H9 (cell line): ENCODE measurements at regions not wholly inside any gene's neighbourhood (a gene's known extent, or its start where the extent isn't known, plus 50 kb on each side); places are given as distances from the start of the nearest gene placed in this dataset.

Experiments
- DNase-seq: peaks from one replicate; pipeline ENCODE4 v3.0.0-alpha.2; 2017
- H2AFZ ChIP-seq: one replicate; pipeline ENCODE4 v1.6.1; 2013; ENCODE audit warnings: mild to moderate bottlenecking, low read length, control low read depth, moderate library complexity
- H2AK5ac ChIP-seq: 2 replicates; pipeline ENCODE4 v1.6.1; 2013; ENCODE audit warnings: low read length, control low read depth, mixed read lengths; ENCODE audit not compliant: insufficient read length
- H2BK120ac ChIP-seq: one replicate; pipeline ENCODE4 v1.6.1; 2013; ENCODE audit warnings: low read depth, mild to moderate bottlenecking, low read length, control low read depth, inconsistent platforms; ENCODE audit not compliant: poor library complexity, severe bottlenecking
- H2BK12ac ChIP-seq: 2 replicates; pipeline ENCODE4 v1.6.1; 2013; ENCODE audit warnings: low read length, control low read depth, mixed read lengths, low read depth; ENCODE audit not compliant: insufficient read length
- H2BK15ac ChIP-seq: 2 replicates; pipeline ENCODE4 v1.6.1; 2013; ENCODE audit warnings: low read depth, low read length, control low read depth
- H2BK20ac ChIP-seq: one replicate; pipeline ENCODE4 v1.6.1; 2013; ENCODE audit warnings: low read depth, mild to moderate bottlenecking, low read length, control low read depth, inconsistent platforms; ENCODE audit not compliant: poor library complexity, severe bottlenecking
- H2BK5ac ChIP-seq: 2 replicates; pipeline ENCODE4 v1.6.1; 2013; ENCODE audit warnings: low read length, control low read depth, mixed read lengths; ENCODE audit not compliant: insufficient read length
- H3K14ac ChIP-seq: 2 replicates; pipeline ENCODE4 v1.6.1; 2013; ENCODE audit warnings: low read length, control low read depth; ENCODE audit not compliant: insufficient read depth
- H3K18ac ChIP-seq: 2 replicates; pipeline ENCODE4 v1.6.1; 2013; ENCODE audit warnings: low read depth, mild to moderate bottlenecking, mixed read lengths, low read length, control low read depth; ENCODE audit not compliant: insufficient read length
- H3K23ac ChIP-seq: 2 replicates; pipeline ENCODE4 v1.6.1; 2013; ENCODE audit warnings: low read length, control low read depth, mixed read lengths, low read depth; ENCODE audit not compliant: insufficient read length
- H3K23me2 ChIP-seq: 2 replicates; pipeline ENCODE4 v1.6.1; 2013; ENCODE audit warnings: low read depth, mild to moderate bottlenecking, mixed read lengths, low read length, control low read depth; ENCODE audit not compliant: insufficient read length, poor library complexity, severe bottlenecking
- H3K27ac ChIP-seq: 2 replicates; pipeline ENCODE4 v1.5.1; 2013; ENCODE audit warnings: low read length, control low read depth, mixed read lengths, low read depth; ENCODE audit not compliant: insufficient read length
- H3K27me3 ChIP-seq: 2 replicates; pipeline ENCODE4 v1.6.1; 2013; ENCODE audit warnings: low read length, control low read depth, inconsistent platforms; ENCODE audit not compliant: insufficient read depth
- H3K4ac ChIP-seq: 2 replicates; pipeline ENCODE4 v1.6.1; 2013; ENCODE audit warnings: low read depth, mild to moderate bottlenecking, control low read depth, inconsistent platforms, low read length, moderate library complexity
- H3K4me1 ChIP-seq: 2 replicates; pipeline ENCODE4 v1.6.1; 2013; ENCODE audit warnings: low read length, control low read depth, inconsistent platforms; ENCODE audit not compliant: insufficient read depth
- H3K4me2 ChIP-seq: 2 replicates; pipeline ENCODE4 v1.6.1; 2013; ENCODE audit warnings: low read length, control low read depth, mixed read lengths; ENCODE audit not compliant: insufficient read length, insufficient read depth
- H3K56ac ChIP-seq: 2 replicates; pipeline ENCODE4 v1.6.1; 2013; ENCODE audit warnings: low read depth, mild to moderate bottlenecking, mixed read lengths, low read length, control low read depth; ENCODE audit not compliant: insufficient read length
- H3K79me1 ChIP-seq: 2 replicates; pipeline ENCODE4 v1.6.1; 2013; ENCODE audit warnings: low read depth, mild to moderate bottlenecking, moderate library complexity, low read length, control low read depth, inconsistent platforms; ENCODE audit not compliant: insufficient read depth, poor library complexity, severe bottlenecking
- H3K79me2 ChIP-seq: 2 replicates; pipeline ENCODE4 v1.6.1; 2013; ENCODE audit warnings: low read length, control low read depth, inconsistent platforms; ENCODE audit not compliant: insufficient read depth
- H3K9ac ChIP-seq: 2 replicates; pipeline ENCODE4 v1.6.1; 2013; ENCODE audit warnings: low read length, control low read depth, mixed read lengths; ENCODE audit not compliant: insufficient read length; ENCODE audit errors: extremely low read depth
- H3K9me3 ChIP-seq: one replicate; pipeline ENCODE4 v1.6.1; 2013; ENCODE audit warnings: low read depth, low read length, inconsistent platforms; ENCODE audit not compliant: control insufficient read depth
- H3T11ph ChIP-seq: one replicate; pipeline ENCODE4 v1.6.1; 2013; ENCODE audit warnings: mild to moderate bottlenecking, low read length, control low read depth, inconsistent platforms
- H4K20me1 ChIP-seq: one replicate; pipeline ENCODE4 v1.6.1; 2013; ENCODE audit not compliant: control insufficient read depth, insufficient read length, insufficient read depth
- H4K5ac ChIP-seq: 2 replicates; pipeline ENCODE4 v1.6.1; 2013; ENCODE audit warnings: low read depth, mild to moderate bottlenecking, mixed read lengths, low read length, control low read depth; ENCODE audit not compliant: insufficient read length
- H4K8ac ChIP-seq: replicated peaks from 2 replicates; pipeline ENCODE4 v1.6.1; 2013; ENCODE audit warnings: low read length, control low read depth, mixed read lengths, low read depth; ENCODE audit not compliant: insufficient read length
- H4K91ac ChIP-seq: 2 replicates; pipeline ENCODE4 v1.6.1; 2013; ENCODE audit warnings: low read depth, mild to moderate bottlenecking, moderate library complexity, mixed read lengths, low read length, control low read depth; ENCODE audit not compliant: insufficient read length
- H3K27ac Mint-ChIP-seq, 3 experiments: 2 replicates in 2 of 3; 3 replicates in 1 of 3; pipeline ENCODE4 v1.8.0; 2020 to 2021; ENCODE audit warnings: mixed read lengths in 3 of 3, mild to moderate bottlenecking in 1 of 3, moderate library complexity in 1 of 3
- H3K27me3 Mint-ChIP-seq: 2 replicates; pipeline ENCODE4 v1.8.0; 2021; ENCODE audit warnings: low read depth, mild to moderate bottlenecking, moderate library complexity, mixed read lengths
- H3K36me3 Mint-ChIP-seq, 3 experiments: 2 replicates in 2 of 3; 3 replicates in 1 of 3; pipeline ENCODE4 v1.8.0; 2020 to 2021; ENCODE audit warnings: low read depth in 3 of 3, mixed read lengths in 3 of 3; ENCODE audit not compliant: insufficient read depth in 1 of 3
- H3K4me1 Mint-ChIP-seq, 2 experiments: 2 replicates each; pipeline ENCODE4 v1.8.0; 2020; ENCODE audit warnings: mixed read lengths in 2 of 2
- H3K4me3 Mint-ChIP-seq, 2 experiments: 2 replicates in 1 of 2; 3 replicates in 1 of 2; pipeline ENCODE4 v1.8.0; 2020 to 2021; ENCODE audit warnings: mild to moderate bottlenecking in 2 of 2, mixed read lengths in 2 of 2, moderate library complexity in 1 of 2
- H3K9me3 Mint-ChIP-seq, 2 experiments: 2 replicates in 1 of 2; 3 replicates in 1 of 2; pipeline ENCODE4 v1.8.0; 2020; ENCODE audit warnings: mild to moderate bottlenecking in 2 of 2, mixed read lengths in 2 of 2, moderate library complexity in 1 of 2
- CTCF ChIP-seq: fragments of 200-600 bp; sonication (generic); conservative IDR thresholded peaks from 3 replicates; pipeline ENCODE4 v1.8.0; 2021; ENCODE audit warnings: antibody characterized with exemption, mild to moderate bottlenecking
- WGBS: extraction: QIAGEN DNeasy Blood & Tissue Kit; methylation state at CpG from one replicate; pipeline ENCODE4 v1.1.7; 2013; ENCODE audit warnings: missing lambda C conversion rate, low lambda C conversion rate, mixed read lengths; ENCODE audit not compliant: insufficient read length; ENCODE audit errors: extremely low coverage; 5-methylcytosine and 5-hydroxymethylcytosine counted together

- Histone ChIP-seq H2BK20ac (no peak overlapping the region), H3K18ac (no peak overlapping the region), H3K23me2 (no peaks in the 10 kb centered on the region), H3K79me1 (no peaks in the 10 kb centered on the region), H3K4ac (no peak overlapping the region), H3K4me2 (no peak overlapping the region), H3K14ac (no peak overlapping the region), H2BK120ac (no peak overlapping the region), H4K20me1 (no peaks in the 10 kb centered on the region), H3K27ac (no peak overlapping the region), H2AK5ac (no peak overlapping the region), H4K91ac (no peak overlapping the region), H3K4me1 (no peaks in the 10 kb centered on the region), H3K27me3 (no peaks in the 10 kb centered on the region), H4K8ac (no peak overlapping the region), H3K56ac (no peak overlapping the region), H2BK15ac (no peak overlapping the region), H2BK12ac (no peak overlapping the region), H4K5ac (no peak overlapping the region), H3K79me2 (no peaks in the 10 kb centered on the region), H3K9ac (no peak overlapping the region), H3T11ph (no peak overlapping the region), H3K9me3 (no peaks in the 10 kb centered on the region), H2BK5ac (no peak overlapping the region), H3K23ac (no peak overlapping the region), H2AFZ (no peak overlapping the region)
- WGBS = no CpG with 5 or more reads among the region's 4 CpGs
- TF ChIP-seq CTCF = no peak
- H3K9me3 Mint-ChIP-seq = no peaks in the 10 kb centered on the region
- DNase-seq = no peak
- peaks cover 3 to 6% of the 10 kb centered on the region in 2 experiments; a peak in 1 of 4 replicates for H3K4me1 Mint-ChIP-seq
- H3K27me3 Mint-ChIP-seq = no peaks in the 10 kb centered on the region
- no peak overlapping the region for H3K4me3 Mint-ChIP-seq
- no peaks in the 10 kb centered on the region for H3K36me3 Mint-ChIP-seq
- no peak overlapping the region for H3K27ac Mint-ChIP-seq
These were observed 381.9 kb downstream of the SLC16A7 start for GRCh38 chr12:59977779-59978178.
